ENCODE measurements at regions not wholly inside any gene's neighbourhood (a gene's known extent, or its start where the extent isn't known, plus 50 kb on each side); places are given as distances from the start of the nearest gene placed in this dataset.

DNA sequence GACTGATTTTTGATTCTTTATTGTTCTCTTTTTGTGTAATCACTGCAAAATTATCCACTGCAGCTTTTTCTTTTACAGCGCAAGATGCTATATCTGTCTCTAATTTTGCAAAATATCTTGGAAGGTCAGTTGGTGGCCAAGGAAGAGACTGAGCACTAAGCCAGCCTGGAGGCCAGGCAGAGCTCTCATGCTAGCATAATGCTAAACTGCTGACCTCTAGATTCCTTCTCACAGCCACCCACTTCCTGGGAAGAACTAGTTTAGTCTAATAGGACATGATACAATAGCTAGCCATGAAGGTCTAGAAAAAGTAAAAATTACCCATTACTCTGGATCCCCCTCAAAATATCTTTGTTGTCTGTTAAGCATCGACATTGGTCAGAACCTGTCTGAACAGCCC lies 227.2 kb upstream of the ARHGAP20 start:
- TF ChIP-seq, protein P1, sequence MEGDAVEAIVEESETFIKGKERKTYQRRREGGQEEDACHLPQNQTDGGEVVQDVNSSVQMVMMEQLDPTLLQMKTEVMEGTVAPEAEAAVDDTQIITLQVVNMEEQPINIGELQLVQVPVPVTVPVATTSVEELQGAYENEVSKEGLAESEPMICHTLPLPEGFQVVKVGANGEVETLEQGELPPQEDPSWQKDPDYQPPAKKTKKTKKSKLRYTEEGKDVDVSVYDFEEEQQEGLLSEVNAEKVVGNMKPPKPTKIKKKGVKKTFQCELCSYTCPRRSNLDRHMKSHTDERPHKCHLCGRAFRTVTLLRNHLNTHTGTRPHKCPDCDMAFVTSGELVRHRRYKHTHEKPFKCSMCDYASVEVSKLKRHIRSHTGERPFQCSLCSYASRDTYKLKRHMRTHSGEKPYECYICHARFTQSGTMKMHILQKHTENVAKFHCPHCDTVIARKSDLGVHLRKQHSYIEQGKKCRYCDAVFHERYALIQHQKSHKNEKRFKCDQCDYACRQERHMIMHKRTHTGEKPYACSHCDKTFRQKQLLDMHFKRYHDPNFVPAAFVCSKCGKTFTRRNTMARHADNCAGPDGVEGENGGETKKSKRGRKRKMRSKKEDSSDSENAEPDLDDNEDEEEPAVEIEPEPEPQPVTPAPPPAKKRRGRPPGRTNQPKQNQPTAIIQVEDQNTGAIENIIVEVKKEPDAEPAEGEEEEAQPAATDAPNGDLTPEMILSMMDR (IDR thresholded peaks at IDR 0.05) = no peak
- TF ChIP-seq POLR2A (IDR thresholded peaks at IDR 0.05) = no peak

All from lower leg skin (tissue), 3 donors.